ENCODE measurements at regions not wholly inside any gene's neighbourhood (a gene's known extent, or its start where the extent isn't known, plus 50 kb on each side); places are given as distances from the start of the nearest gene placed in this dataset.

DNA sequence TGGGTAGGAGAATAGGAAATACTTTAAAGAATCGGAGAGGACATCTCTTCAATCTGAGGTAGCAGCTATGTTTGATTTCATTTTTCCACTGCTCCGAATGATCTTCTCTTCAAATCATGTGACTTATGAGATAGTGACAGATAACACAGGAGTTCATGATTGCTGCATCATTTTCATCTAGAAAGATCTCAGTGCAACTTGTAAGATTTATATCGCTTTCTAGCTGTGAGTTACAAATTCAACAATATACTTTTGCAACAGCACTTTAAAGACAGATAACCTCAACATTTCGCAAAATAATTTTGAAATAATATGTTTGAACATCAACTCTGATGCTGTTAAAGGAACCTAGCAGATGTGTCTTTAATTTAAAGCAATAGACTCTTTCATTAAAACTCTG is 99.9 kb upstream of the CCDC80 start (continued):
- TF ChIP-seq, protein P1, sequence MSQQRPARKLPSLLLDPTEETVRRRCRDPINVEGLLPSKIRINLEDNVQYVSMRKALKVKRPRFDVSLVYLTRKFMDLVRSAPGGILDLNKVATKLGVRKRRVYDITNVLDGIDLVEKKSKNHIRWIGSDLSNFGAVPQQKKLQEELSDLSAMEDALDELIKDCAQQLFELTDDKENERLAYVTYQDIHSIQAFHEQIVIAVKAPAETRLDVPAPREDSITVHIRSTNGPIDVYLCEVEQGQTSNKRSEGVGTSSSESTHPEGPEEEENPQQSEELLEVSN (IDR thresholded peaks at IDR 0.05; ENCODE audit: borderline replicate concordance, low read depth), result no peak
- TF ChIP-seq, protein P2, sequence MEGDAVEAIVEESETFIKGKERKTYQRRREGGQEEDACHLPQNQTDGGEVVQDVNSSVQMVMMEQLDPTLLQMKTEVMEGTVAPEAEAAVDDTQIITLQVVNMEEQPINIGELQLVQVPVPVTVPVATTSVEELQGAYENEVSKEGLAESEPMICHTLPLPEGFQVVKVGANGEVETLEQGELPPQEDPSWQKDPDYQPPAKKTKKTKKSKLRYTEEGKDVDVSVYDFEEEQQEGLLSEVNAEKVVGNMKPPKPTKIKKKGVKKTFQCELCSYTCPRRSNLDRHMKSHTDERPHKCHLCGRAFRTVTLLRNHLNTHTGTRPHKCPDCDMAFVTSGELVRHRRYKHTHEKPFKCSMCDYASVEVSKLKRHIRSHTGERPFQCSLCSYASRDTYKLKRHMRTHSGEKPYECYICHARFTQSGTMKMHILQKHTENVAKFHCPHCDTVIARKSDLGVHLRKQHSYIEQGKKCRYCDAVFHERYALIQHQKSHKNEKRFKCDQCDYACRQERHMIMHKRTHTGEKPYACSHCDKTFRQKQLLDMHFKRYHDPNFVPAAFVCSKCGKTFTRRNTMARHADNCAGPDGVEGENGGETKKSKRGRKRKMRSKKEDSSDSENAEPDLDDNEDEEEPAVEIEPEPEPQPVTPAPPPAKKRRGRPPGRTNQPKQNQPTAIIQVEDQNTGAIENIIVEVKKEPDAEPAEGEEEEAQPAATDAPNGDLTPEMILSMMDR (IDR thresholded peaks at IDR 0.05), result no peak
- no peak for TF ChIP-seq HOXA7 (CRISPR knock-in tag; IDR thresholded peaks at IDR 0.05)
- no peak for TF ChIP-seq KDM1A (IDR thresholded peaks at IDR 0.05; ENCODE audit: low read depth)
- TF ChIP-seq, protein P3, sequence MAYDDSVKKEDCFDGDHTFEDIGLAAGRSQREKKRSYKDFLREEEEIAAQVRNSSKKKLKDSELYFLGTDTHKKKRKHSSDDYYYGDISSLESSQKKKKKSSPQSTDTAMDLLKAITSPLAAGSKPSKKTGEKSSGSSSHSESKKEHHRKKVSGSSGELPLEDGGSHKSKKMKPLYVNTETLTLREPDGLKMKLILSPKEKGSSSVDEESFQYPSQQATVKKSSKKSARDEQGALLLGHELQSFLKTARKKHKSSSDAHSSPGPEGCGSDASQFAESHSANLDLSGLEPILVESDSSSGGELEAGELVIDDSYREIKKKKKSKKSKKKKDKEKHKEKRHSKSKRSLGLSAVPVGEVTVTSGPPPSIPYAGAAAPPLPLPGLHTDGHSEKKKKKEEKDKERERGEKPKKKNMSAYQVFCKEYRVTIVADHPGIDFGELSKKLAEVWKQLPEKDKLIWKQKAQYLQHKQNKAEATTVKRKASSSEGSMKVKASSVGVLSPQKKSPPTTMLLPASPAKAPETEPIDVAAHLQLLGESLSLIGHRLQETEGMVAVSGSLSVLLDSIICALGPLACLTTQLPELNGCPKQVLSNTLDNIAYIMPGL (CRISPR knock-in tag; IDR thresholded peaks at IDR 0.05; ENCODE audit: borderline replicate concordance), result no peak
- no peak for TF ChIP-seq RCOR1 (IDR thresholded peaks at IDR 0.05; ENCODE audit: low read depth, low read length)
- no peak for TF ChIP-seq FOXS1 (CRISPR knock-in tag; IDR thresholded peaks at IDR 0.05)

DNA sequence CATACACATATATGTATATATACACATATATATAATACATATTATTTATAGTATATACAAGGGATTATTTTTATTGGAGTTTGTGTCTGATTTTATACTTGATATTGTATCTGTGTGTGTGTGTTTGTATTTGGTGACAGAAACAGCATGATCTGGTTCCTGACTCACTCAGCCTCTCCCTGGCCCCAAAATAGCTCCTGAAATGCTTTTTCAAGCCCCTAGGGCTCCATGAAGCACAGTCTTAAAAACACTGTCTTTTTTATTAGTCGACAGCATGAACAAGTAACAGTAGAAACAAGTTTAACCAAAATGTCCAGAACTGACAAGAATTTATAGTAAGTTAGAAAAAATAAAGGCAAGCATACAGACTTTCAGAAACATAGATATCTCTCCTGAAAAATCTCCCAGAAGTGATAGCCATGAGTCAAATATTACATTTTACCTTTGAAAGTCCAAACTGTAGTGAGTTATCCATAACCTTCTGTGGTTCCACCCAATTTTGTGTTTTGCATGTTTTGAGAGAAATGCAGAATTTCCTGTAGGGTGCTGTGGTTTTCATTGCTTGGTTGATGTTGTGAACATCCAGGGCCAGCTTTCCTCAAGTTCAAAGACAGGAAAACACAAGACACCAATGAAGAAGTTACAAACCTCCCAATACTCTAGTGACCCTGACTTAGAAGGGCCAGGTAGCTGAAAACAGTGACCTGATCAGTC is 98.5 kb upstream of the CCDC80 start:
- Histone ChIP-seq H3K4me2 (no peak overlapping the region; the same call in 2 of the 3 replicates), H3K27ac (peak overlapping the region; percentile 7 to 66; a peak in 4 of 6 replicates), H3K9me3 (no peaks in the 10 kb centered on the region), H3K4me1 (peaks cover 26% of the 10 kb centered on the region), H3K4me3 (no peak overlapping the region)
- CTCF ChIA-PET, result interaction anchor here (1.1 to 2.6 kb wide), 5 partner anchors 20 to 240 kb away, joined by 3 to 11 read pairs (median 6); no protein-coding TSS in a partner anchor
- WGBS (ENCODE audit: missing lambda C conversion rate), result 6% methylated on average over 1 of the region's 1 CpG
- POLR2A ChIA-PET, result no interaction called here
- DNase-seq (ENCODE audit: low read depth in 1 of 2, low spot score in 1 of 2), result peak in 1 of 2 experiments; percentile 27
- no peak for TF ChIP-seq MYC (IDR thresholded peaks at IDR 0.05; ENCODE audit: borderline replicate concordance, low read length)
- no peak for FAIRE-seq
- no peak for ATAC-seq

DNA sequence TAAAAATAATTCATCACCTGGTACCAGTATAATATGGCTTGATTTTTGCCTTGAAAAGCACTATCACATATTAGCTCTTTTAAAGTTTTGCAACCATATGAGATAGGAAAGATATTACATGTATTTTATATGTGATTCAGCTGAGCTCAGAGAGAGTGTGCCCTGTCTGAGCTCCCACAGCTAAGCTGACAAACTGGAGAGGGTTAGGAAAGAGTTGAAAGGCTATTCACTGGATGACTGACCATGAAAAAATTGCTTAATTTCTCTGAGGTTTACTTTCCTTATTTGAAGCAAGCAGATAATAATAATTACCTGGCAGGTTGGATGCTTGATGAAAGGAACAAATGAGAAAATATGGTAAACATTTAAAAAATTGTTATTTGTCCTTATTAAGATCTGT is 97.4 kb upstream of the CCDC80 start:
- peaks cover 35% of the 10 kb centered on the region for H3K4me1 ChIP-seq
- H3K9me3 ChIP-seq, result no peaks in the 10 kb centered on the region
- no peak for ATAC-seq
- TF ChIP-seq HOXA7 (CRISPR knock-in tag; IDR thresholded peaks at IDR 0.05) (no peak), RAD21 (conservative IDR thresholded peaks at IDR 0.05 in 1 of 2, IDR thresholded peaks at IDR 0.05 in 1 of 2) (no peak)
- TF ChIP-seq, protein P4, sequence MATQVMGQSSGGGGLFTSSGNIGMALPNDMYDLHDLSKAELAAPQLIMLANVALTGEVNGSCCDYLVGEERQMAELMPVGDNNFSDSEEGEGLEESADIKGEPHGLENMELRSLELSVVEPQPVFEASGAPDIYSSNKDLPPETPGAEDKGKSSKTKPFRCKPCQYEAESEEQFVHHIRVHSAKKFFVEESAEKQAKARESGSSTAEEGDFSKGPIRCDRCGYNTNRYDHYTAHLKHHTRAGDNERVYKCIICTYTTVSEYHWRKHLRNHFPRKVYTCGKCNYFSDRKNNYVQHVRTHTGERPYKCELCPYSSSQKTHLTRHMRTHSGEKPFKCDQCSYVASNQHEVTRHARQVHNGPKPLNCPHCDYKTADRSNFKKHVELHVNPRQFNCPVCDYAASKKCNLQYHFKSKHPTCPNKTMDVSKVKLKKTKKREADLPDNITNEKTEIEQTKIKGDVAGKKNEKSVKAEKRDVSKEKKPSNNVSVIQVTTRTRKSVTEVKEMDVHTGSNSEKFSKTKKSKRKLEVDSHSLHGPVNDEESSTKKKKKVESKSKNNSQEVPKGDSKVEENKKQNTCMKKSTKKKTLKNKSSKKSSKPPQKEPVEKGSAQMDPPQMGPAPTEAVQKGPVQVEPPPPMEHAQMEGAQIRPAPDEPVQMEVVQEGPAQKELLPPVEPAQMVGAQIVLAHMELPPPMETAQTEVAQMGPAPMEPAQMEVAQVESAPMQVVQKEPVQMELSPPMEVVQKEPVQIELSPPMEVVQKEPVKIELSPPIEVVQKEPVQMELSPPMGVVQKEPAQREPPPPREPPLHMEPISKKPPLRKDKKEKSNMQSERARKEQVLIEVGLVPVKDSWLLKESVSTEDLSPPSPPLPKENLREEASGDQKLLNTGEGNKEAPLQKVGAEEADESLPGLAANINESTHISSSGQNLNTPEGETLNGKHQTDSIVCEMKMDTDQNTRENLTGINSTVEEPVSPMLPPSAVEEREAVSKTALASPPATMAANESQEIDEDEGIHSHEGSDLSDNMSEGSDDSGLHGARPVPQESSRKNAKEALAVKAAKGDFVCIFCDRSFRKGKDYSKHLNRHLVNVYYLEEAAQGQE (IDR thresholded peaks at IDR 0.05), result no peak
- no peak overlapping the region for H3K4me2 ChIP-seq
- H3K27ac ChIP-seq, result peak overlapping the region; percentile 23 to 56; a peak in 3 of 6 replicates
- CTCF ChIA-PET, result interaction anchor here (1.4 to 6.2 kb wide), 3 partner anchors 76 to 241 kb away, joined by 5 to 101 read pairs (median 11); partner anchors contain the start of gene CCDC80
- DNase-seq (ENCODE audit: low read depth in 1 of 2, low spot score in 1 of 2), result no peak
- no peak overlapping the region for H3K4me3 ChIP-seq
- no peak for FAIRE-seq
- POLR2A ChIA-PET, result interaction anchor here (1.8 kb wide), 1 partner anchor 96 kb away, joined by 7 read pairs; no protein-coding TSS in a partner anchor

All from A549 (cell line).